ENCODE measurements at regions not wholly inside any gene's neighbourhood (a gene's known extent, or its start where the extent isn't known, plus 50 kb on each side); places are given as distances from the start of the nearest gene placed in this dataset.

GRCh38 chr18:22831441-22831904, 101.7 kb upstream of the RBBP8 start:
- in situ Hi-C loops (cut with MboI; ENCODE audit: low sequenced_read_pairs): no loop called here

GRCh38 chr18:22836932-22837331, 96.2 kb upstream of the RBBP8 start:
- in situ Hi-C loops (cut with MboI; ENCODE audit: low sequenced_read_pairs): no loop called here

- in situ Hi-C loops (cut with MboI; ENCODE audit: low sequenced_read_pairs): no loop called here
Measured at GRCh38 chr18:22838221-22838620, 94.9 kb upstream of the RBBP8 start.

- in situ Hi-C loops (cut with MboI; ENCODE audit: low sequenced_read_pairs): no loop called here
Measured at GRCh38 chr18:22838639-22839277, 94.4 kb upstream of the RBBP8 start.

GRCh38 chr18:22839340-22839821, 93.7 kb upstream of the RBBP8 start:
- in situ Hi-C loops (cut with MboI; ENCODE audit: low sequenced_read_pairs): no loop called here

- in situ Hi-C loops (cut with MboI; ENCODE audit: low sequenced_read_pairs): no loop called here
Measured at GRCh38 chr18:22840606-22841144, 92.5 kb upstream of the RBBP8 start.

- in situ Hi-C loops (cut with MboI; ENCODE audit: low sequenced_read_pairs): no loop called here
Measured at GRCh38 chr18:22841840-22842239, 91.3 kb upstream of the RBBP8 start.

GRCh38 chr18:22844190-22844589, 88.9 kb upstream of the RBBP8 start:
- in situ Hi-C loops (cut with MboI; ENCODE audit: low sequenced_read_pairs): no loop called here

- in situ Hi-C loops (cut with MboI; ENCODE audit: low sequenced_read_pairs): no loop called here
Measured at GRCh38 chr18:22844628-22845027, 88.5 kb upstream of the RBBP8 start.

GRCh38 chr18:22846088-22846683, 86.9 kb upstream of the RBBP8 start:
- in situ Hi-C loops (cut with MboI; ENCODE audit: low sequenced_read_pairs): no loop called here

GRCh38 chr18:22846697-22847096, 86.4 kb upstream of the RBBP8 start:
- in situ Hi-C loops (cut with MboI; ENCODE audit: low sequenced_read_pairs): no loop called here

GRCh38 chr18:22847392-22847791, 85.7 kb upstream of the RBBP8 start:
- in situ Hi-C loops (cut with MboI; ENCODE audit: low sequenced_read_pairs): no loop called here

- in situ Hi-C loops (cut with MboI; ENCODE audit: low sequenced_read_pairs): no loop called here
Measured at GRCh38 chr18:22847867-22848451, 85.2 kb upstream of the RBBP8 start.

GRCh38 chr18:22848615-22849014, 84.5 kb upstream of the RBBP8 start:
- in situ Hi-C loops (cut with MboI; ENCODE audit: low sequenced_read_pairs): no loop called here

GRCh38 chr18:22856870-22857269, 76.3 kb upstream of the RBBP8 start:
- in situ Hi-C loops (cut with MboI; ENCODE audit: low sequenced_read_pairs): no loop called here

- in situ Hi-C loops (cut with MboI; ENCODE audit: low sequenced_read_pairs): no loop called here
Measured at GRCh38 chr18:22858121-22858520, 75.0 kb upstream of the RBBP8 start.

- in situ Hi-C loops (cut with MboI; ENCODE audit: low sequenced_read_pairs): no loop called here
Measured at GRCh38 chr18:22860807-22861206, 72.3 kb upstream of the RBBP8 start.

- in situ Hi-C loops (cut with MboI; ENCODE audit: low sequenced_read_pairs): no loop called here
Measured at GRCh38 chr18:22865354-22866116, 67.6 kb upstream of the RBBP8 start.

GRCh38 chr18:22868831-22869230, 64.3 kb upstream of the RBBP8 start:
- in situ Hi-C loops (cut with MboI; ENCODE audit: low sequenced_read_pairs): no loop called here

GRCh38 chr18:22871809-22872525, 61.2 kb upstream of the RBBP8 start:
- in situ Hi-C loops (cut with MboI; ENCODE audit: low sequenced_read_pairs): no loop called here
